GM18861 (cell line): ENCODE measurements at regions not wholly inside any gene's neighbourhood (a gene's known extent, or its start where the extent isn't known, plus 50 kb on each side); places are given as distances from the start of the nearest gene placed in this dataset.

Experiments
- ATAC-seq: cut with Tn5 transposase; IDR thresholded peaks from one replicate; pipeline ENCODE4 v1.9.1; 2021; ENCODE audit not compliant: unreplicated experiment

- ATAC-seq = no peak
Measured at GRCh38 chr3:159600291-159600690, 388.3 kb upstream of the IL12A start.

GRCh38 chr3:159604151-159604581, 384.5 kb upstream of the IL12A start:
- no peak for ATAC-seq

GRCh38 chr3:159605101-159605500, 383.5 kb upstream of the IL12A start:
- ATAC-seq = no peak

GRCh38 chr3:159605776-159606175, 382.9 kb upstream of the IL12A start:
- ATAC-seq = no peak

GRCh38 chr3:159607856-159608255, 380.8 kb upstream of the IL12A start:
- no peak for ATAC-seq

GRCh38 chr3:159608311-159608710, 380.3 kb upstream of the IL12A start:
- ATAC-seq = no peak

GRCh38 chr3:159609625-159610024, 379.0 kb upstream of the IL12A start:
- ATAC-seq = no peak

GRCh38 chr3:159616234-159616825, 372.3 kb upstream of the IL12A start:
- ATAC-seq = no peak

- no peak for ATAC-seq
Measured at GRCh38 chr3:159619341-159619885, 369.2 kb upstream of the IL12A start.

- no peak for ATAC-seq
Measured at GRCh38 chr3:159620281-159620680, 368.4 kb upstream of the IL12A start.

- no peak for ATAC-seq
Measured at GRCh38 chr3:159620873-159621272, 367.8 kb upstream of the IL12A start.

- no peak for ATAC-seq
Measured at GRCh38 chr3:159624616-159625015, 364.0 kb upstream of the IL12A start.

GRCh38 chr3:159625594-159625993, 363.0 kb upstream of the IL12A start:
- ATAC-seq = no peak

- no peak for ATAC-seq
Measured at GRCh38 chr3:159626598-159626997, 362.0 kb upstream of the IL12A start.

GRCh38 chr3:159627229-159627628, 361.4 kb upstream of the IL12A start:
- ATAC-seq = no peak

GRCh38 chr3:159627634-159628033, 361.0 kb upstream of the IL12A start:
- no peak for ATAC-seq

GRCh38 chr3:159629329-159630084, 359.1 kb upstream of the IL12A start:
- ATAC-seq = no peak

- ATAC-seq = no peak
Measured at GRCh38 chr3:159631226-159631625, 357.4 kb upstream of the IL12A start.

- ATAC-seq = no peak
Measured at GRCh38 chr3:159632128-159632527, 356.5 kb upstream of the IL12A start.

- no peak for ATAC-seq
Measured at GRCh38 chr3:159632851-159633250, 355.8 kb upstream of the IL12A start.

GRCh38 chr3:159634483-159634882, 354.2 kb upstream of the IL12A start:
- ATAC-seq = no peak

- ATAC-seq = no peak
Measured at GRCh38 chr3:159635047-159635641, 353.5 kb upstream of the IL12A start.
